Kidney (tissue), 13 donors: ENCODE measurements at regions not wholly inside any gene's neighbourhood (a gene's known extent, or its start where the extent isn't known, plus 50 kb on each side); places are given as distances from the start of the nearest gene placed in this dataset.

Experiments
- DNase-seq, 5 donors: peaks; one replicate each; pipeline ENCODE4 v3.0.0-alpha.2; 2013 to 2020
- FAIRE-seq: peaks from 2 replicates; lab custom pipeline; 2012; peaks lifted over from hg19 to GRCh38; lab: Jason Lieb, UNC
- H3K27ac ChIP-seq, 2 donors: one replicate each; pipeline ENCODE4 v1.7.0; 2013; ENCODE audit warnings: low read depth in 2 of 2, low read length in 2 of 2, inconsistent platforms in 1 of 2
- H3K27me3 ChIP-seq: one replicate; pipeline ENCODE4 v1.7.1; 2013; ENCODE audit warnings: low read length, inconsistent platforms; ENCODE audit not compliant: control insufficient read depth, insufficient read depth
- H3K36me3 ChIP-seq, 3 donors: one replicate each; pipeline versions ENCODE4 v1.7.0 to v1.7.1; 2013; ENCODE audit warnings: low read length in 3 of 3, control low read depth in 1 of 3, inconsistent platforms in 1 of 3; ENCODE audit not compliant: insufficient read depth in 3 of 3, control insufficient read depth in 2 of 3
- H3K4me1 ChIP-seq, 3 donors: one replicate each; pipeline versions ENCODE4 v1.7.0 to v1.7.1; 2013; ENCODE audit warnings: low read length in 3 of 3, inconsistent platforms in 1 of 3, low read depth in 1 of 3; ENCODE audit not compliant: control insufficient read depth in 2 of 3, insufficient read depth in 2 of 3
- H3K4me3 ChIP-seq, 3 donors: one replicate each; pipeline versions ENCODE4 v1.7.0 to v1.8.1; 2013; ENCODE audit warnings: low read length in 3 of 3, control low read depth in 1 of 3, inconsistent platforms in 1 of 3
- H3K9ac ChIP-seq, 3 donors: one replicate each; pipeline versions ENCODE4 v1.7.0 to v1.7.1; 2013; ENCODE audit warnings: low read length in 3 of 3, control low read depth in 1 of 3, inconsistent platforms in 1 of 3
- H3K9me3 ChIP-seq, 3 donors: one replicate each; pipeline versions ENCODE4 v1.7.0 to v1.7.1; 2013; ENCODE audit warnings: low read length in 3 of 3, control low read depth in 1 of 3, inconsistent platforms in 1 of 3; ENCODE audit not compliant: control insufficient read depth in 2 of 3, insufficient read depth in 1 of 3
- intact Hi-C: fragments of 100-400 bp; cut with DNase I; formaldehyde crosslinking; loops from one replicate; pipeline ENCODE4 v1.11.1; 2022
- TF ChIP-seq, protein P1 (sequence below): IDR thresholded peaks from 3 replicates; pipeline ENCODE4 v1.5.1; 2012; ENCODE audit warnings: mild to moderate bottlenecking, moderate library complexity, borderline replicate concordance; ENCODE audit not compliant: insufficient read depth; ENCODE audit errors: extremely low read depth
- donor health status: control.
- donor health status: control.
- donor health status: control.
- donor health status: control.
- donor health status: control.
- donor health status: DM: yes; HTN: yes; CAD: no.
- donor health status: Normal renal cell carcinoma (clear cell type).

DNA sequence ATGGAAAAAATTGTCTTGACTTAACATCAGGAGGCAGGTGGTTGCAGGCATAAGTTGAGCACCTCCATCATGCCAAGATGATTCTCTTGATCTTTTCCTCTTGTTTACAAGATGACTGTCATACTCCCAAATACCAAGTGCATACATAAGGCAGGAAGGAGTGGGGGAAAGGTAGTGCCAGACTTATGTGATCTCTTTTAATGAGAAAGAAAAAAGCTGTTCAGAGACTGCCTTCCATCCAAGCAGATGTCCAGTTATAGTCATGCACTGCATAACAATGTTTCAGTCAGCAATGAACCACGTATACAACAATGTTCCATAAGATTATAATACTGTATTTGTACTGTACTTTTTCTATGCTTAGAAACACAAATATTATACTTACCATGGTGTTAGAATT, 135.7 kb downstream of the EHF start:
- no peak for DNase-seq

DNA sequence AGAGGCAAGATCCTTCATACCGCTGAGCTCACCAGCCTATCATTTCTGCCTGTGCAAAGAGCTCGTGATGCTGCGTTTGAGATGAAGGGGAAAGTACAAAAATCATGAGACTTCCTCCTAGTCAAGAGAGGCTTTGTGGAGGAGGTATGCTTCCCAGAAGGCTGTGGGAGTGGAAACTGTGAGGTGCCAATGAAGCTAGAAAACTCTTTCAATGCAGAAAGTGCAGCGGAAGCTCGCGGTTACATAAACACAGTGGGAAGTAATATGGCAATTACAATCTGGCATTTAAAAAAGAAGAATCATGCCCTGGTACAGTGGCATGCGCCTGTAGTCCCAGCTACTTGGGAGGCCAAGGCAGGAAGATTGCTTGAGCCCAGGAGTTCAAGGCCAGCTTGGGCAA, 134.8 kb downstream of the EHF start:
- no peak overlapping the region for H3K9ac ChIP-seq
- H3K4me3 ChIP-seq, result no peak overlapping the region
- TF ChIP-seq, protein P1, sequence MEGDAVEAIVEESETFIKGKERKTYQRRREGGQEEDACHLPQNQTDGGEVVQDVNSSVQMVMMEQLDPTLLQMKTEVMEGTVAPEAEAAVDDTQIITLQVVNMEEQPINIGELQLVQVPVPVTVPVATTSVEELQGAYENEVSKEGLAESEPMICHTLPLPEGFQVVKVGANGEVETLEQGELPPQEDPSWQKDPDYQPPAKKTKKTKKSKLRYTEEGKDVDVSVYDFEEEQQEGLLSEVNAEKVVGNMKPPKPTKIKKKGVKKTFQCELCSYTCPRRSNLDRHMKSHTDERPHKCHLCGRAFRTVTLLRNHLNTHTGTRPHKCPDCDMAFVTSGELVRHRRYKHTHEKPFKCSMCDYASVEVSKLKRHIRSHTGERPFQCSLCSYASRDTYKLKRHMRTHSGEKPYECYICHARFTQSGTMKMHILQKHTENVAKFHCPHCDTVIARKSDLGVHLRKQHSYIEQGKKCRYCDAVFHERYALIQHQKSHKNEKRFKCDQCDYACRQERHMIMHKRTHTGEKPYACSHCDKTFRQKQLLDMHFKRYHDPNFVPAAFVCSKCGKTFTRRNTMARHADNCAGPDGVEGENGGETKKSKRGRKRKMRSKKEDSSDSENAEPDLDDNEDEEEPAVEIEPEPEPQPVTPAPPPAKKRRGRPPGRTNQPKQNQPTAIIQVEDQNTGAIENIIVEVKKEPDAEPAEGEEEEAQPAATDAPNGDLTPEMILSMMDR, result no peak
- FAIRE-seq, result no peak
- intact Hi-C loops, result no loop called here
- H3K4me1 ChIP-seq, result no peaks in the 10 kb centered on the region
- DNase-seq, result no peak
- no peaks in the 10 kb centered on the region for H3K9me3 ChIP-seq
- no peaks in the 10 kb centered on the region for H3K27me3 ChIP-seq
- no peaks in the 10 kb centered on the region for H3K36me3 ChIP-seq
- no peak overlapping the region for H3K27ac ChIP-seq

More for the DNA sequence above, 135.7 kb downstream of the EHF start:
- Histone ChIP-seq H3K36me3 (no peaks in the 10 kb centered on the region), H3K9ac (no peak overlapping the region), H3K4me3 (no peak overlapping the region), H3K9me3 (no peaks in the 10 kb centered on the region), H3K27me3 (no peaks in the 10 kb centered on the region), H3K4me1 (no peaks in the 10 kb centered on the region), H3K27ac (no peak overlapping the region)
- FAIRE-seq, result no peak
- TF ChIP-seq, protein P1, result no peak
- intact Hi-C loops, result no loop called here

DNA sequence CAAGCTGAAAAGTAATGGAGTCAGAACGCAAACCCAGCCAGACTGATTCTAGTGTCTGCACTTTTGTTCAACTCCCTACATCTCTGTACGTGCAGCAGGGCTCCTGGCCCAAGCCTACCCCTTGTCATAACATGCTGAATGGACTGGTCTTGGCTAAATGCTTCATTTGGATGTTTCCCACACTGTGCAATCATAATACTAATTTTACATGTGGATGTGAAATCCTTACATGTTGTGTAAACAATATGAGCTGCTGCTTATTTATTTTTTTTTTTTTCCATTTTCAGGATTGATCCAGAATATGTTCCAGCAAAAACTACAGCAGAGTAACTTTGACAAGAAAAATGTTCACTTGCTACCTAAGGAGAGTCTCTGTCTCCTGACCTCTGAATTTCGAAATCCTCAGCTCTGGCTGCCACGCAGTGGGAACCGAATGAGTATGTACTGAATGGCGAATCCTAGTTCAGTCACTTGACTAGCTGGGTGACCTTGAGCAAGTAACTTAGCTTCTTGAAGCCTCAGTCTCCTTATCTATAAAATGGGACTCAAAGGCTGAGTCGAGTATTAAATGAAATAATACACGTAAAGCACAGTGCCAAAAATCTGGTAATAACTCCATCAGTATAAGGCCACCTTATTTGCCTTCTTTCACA, 133.4 kb downstream of the EHF start:
- no peaks in the 10 kb centered on the region for H3K27me3 ChIP-seq
- no peak overlapping the region for H3K27ac ChIP-seq
- H3K4me1 ChIP-seq, result no peaks in the 10 kb centered on the region
- FAIRE-seq (no peak), DNase-seq (no peak)
- TF ChIP-seq, protein P1, result no peak
- no peaks in the 10 kb centered on the region for H3K36me3 ChIP-seq
- no peak overlapping the region for H3K9ac ChIP-seq
- no peaks in the 10 kb centered on the region for H3K9me3 ChIP-seq
- intact Hi-C loops, result no loop called here
- H3K4me3 ChIP-seq, result no peak overlapping the region
